Adipocyte (in vitro differentiated cells): ENCODE measurements at regions not wholly inside any gene's neighbourhood (a gene's known extent, or its start where the extent isn't known, plus 50 kb on each side); places are given as distances from the start of the nearest gene placed in this dataset.

Experiments used
- DNase-seq: peaks from one replicate; pipeline ENCODE4 v3.0.0-alpha.2; 2015; ENCODE audit warnings: low read depth
- H3K27me3 ChIP-seq: replicated peaks from 2 replicates; pipeline ENCODE4 v1.7.0; 2013; ENCODE audit warnings: mild to moderate bottlenecking, low read length, moderate library complexity; ENCODE audit not compliant: control insufficient read depth, insufficient read depth
- H3K36me3 ChIP-seq: 2 replicates; pipeline ENCODE4 v1.7.0; 2013; ENCODE audit warnings: low read length, mild to moderate bottlenecking, moderate library complexity; ENCODE audit not compliant: control insufficient read depth, insufficient read depth, severe bottlenecking
- H3K4me1 ChIP-seq: 2 replicates; pipeline ENCODE4 v1.7.0; 2013; ENCODE audit warnings: mild to moderate bottlenecking, low read length, moderate library complexity; ENCODE audit not compliant: control insufficient read depth, insufficient read depth
- H3K4me3 ChIP-seq: 2 replicates; pipeline ENCODE4 v1.7.0; 2013; ENCODE audit warnings: mild to moderate bottlenecking, low read length, moderate library complexity
- H3K9ac ChIP-seq: 2 replicates; pipeline ENCODE4 v1.7.0; 2013; ENCODE audit warnings: mild to moderate bottlenecking, low read length, moderate library complexity
- H3K9me3 ChIP-seq: 2 replicates; pipeline ENCODE4 v1.7.0; 2013; ENCODE audit warnings: mild to moderate bottlenecking, low read length, moderate library complexity; ENCODE audit not compliant: control insufficient read depth

DNA sequence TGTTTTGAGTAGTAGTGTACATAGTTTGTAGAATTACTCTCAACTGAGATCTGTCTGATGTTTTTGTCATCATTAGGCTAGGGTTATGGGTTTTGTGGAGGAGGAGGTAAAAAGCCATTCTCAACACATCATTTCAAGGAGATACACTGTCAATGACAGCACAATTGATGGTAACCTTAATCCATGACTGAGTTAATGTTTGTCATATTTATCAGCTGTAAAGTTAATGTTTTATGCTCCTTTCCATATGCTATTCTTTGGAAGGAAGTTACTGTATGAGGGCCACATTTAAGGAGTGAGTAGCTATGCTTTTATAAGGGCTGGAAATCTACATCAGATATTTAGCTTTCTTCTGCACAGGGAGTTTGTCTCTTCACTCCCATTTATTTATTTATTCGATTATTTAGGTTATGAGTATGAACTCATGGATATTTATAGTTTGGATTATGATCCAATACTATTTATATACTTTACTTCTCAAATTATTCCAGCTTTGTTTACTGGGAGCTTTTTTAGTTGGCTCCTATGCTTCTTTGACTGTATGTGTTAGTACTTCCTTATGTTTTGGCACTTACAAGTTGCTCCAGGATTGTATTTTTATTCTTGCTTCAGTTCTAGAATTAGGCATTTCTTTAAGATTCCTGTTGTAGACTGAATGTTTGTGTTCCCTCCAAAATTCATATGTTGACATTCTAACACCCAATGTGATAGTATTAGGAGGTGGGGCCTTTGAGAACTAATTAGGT, 156.6 kb upstream of the HCRTR2 start:
- no peaks in the 10 kb centered on the region for H3K9me3 ChIP-seq
- no peaks in the 10 kb centered on the region for H3K36me3 ChIP-seq
- no peak for DNase-seq
- no peaks in the 10 kb centered on the region for H3K27me3 ChIP-seq
- H3K9ac ChIP-seq = no peak overlapping the region
- no peaks in the 10 kb centered on the region for H3K4me1 ChIP-seq
- H3K4me3 ChIP-seq = no peak overlapping the region

DNA sequence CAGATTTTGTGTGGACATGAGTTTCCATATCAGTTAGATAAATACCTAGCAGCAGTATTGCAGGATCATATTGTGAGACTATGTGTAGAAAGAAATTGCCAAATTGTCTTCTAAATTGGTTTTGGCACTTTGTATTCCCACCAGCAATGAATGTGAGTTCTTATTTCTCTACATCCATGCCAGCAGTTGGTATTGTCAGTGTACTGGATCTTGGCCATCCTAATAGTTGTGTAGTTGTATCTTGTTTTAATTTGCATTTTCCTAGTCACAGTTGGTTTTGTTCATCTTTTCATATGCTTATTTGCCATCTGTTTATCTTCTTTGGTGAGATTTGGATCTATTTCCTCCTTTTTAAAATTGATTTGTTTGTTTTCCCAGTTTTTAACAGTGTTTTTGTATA, 154.7 kb upstream of the HCRTR2 start:
- Histone ChIP-seq H3K4me3 (no peak overlapping the region), H3K9ac (no peak overlapping the region), H3K27me3 (no peaks in the 10 kb centered on the region), H3K36me3 (no peaks in the 10 kb centered on the region), H3K4me1 (no peaks in the 10 kb centered on the region), H3K9me3 (no peaks in the 10 kb centered on the region)
- DNase-seq = no peak

DNA sequence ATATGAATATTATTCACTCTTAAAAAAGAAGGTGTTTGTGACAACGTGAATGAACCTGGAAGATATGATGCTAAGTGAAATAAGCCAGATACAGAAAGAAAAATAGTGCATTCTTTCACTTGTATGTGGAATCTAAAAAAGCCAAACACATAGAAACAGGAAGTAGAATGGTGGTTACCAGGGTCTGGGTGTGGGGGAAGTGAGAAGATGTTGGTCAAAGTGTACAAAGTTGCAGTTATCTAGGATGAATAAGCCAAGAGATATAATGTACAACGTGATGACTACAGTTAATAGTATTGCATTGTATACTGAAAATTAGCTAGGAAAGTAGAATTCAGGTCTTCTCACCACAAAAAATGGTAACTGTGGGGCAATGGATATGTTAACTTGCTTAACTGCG, 151.1 kb upstream of the HCRTR2 start:
- no peak for DNase-seq
- no peaks in the 10 kb centered on the region for H3K4me1 ChIP-seq

GRCh38 chr6:55033016-55033546, 141.2 kb upstream of the HCRTR2 start:
- H3K36me3 ChIP-seq = no peaks in the 10 kb centered on the region
- no peak overlapping the region for H3K4me3 ChIP-seq
- no peak overlapping the region for H3K9ac ChIP-seq
- H3K9me3 ChIP-seq = peaks cover 12% of the 10 kb centered on the region
- H3K4me1 ChIP-seq = no peaks in the 10 kb centered on the region
- no peak for DNase-seq
- H3K27me3 ChIP-seq = no peaks in the 10 kb centered on the region

More for the DNA sequence above, 151.1 kb upstream of the HCRTR2 start:
- H3K36me3 ChIP-seq = no peaks in the 10 kb centered on the region
- H3K9me3 ChIP-seq = no peaks in the 10 kb centered on the region
- H3K9ac ChIP-seq = no peak overlapping the region
- no peak overlapping the region for H3K4me3 ChIP-seq
- no peaks in the 10 kb centered on the region for H3K27me3 ChIP-seq

GRCh38 chr6:55034752-55035151, 139.6 kb upstream of the HCRTR2 start:
- H3K27me3 ChIP-seq = no peaks in the 10 kb centered on the region
- no peak overlapping the region for H3K9ac ChIP-seq
- no peak for DNase-seq
- no peaks in the 10 kb centered on the region for H3K36me3 ChIP-seq
- H3K9me3 ChIP-seq = peaks cover 12% of the 10 kb centered on the region
- H3K4me1 ChIP-seq = no peaks in the 10 kb centered on the region
- H3K4me3 ChIP-seq = no peak overlapping the region

DNA sequence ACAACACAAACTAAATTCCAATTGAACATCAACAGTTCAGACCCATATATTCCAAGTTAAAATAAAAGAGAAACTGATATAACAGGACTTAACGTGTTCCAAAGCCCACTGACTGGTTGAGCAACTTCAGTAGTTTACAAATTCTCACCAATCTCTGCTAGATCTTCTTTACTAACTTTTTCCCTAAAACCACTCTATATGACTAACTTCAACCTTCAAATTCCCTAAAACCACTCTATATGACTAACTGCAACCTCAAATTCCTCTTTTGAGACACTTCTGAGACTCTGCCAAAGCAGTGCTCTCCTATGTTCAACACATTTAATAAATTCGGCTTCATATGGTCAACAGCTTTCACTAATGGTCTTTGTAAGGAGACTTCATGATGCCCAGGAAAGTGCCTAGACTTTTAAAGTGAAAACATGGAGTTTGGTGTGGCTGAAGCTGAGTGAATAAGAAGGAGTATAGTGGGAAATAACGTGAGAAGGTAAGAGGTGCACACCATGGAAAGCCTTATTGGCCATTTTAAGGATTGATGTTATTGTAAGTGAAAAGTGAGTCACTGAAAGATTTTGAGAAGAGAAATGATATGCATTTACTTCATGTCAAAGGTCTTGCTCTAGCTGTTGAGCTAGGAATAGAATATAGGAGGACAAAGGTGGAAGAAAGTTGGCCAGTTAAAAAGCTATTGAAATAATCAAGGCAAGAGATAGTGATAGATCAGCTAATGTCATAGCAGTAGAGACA, 134.0 kb upstream of the HCRTR2 start:
- Histone ChIP-seq H3K9me3 (no peaks in the 10 kb centered on the region), H3K4me1 (no peaks in the 10 kb centered on the region)
- peak; percentile 75 for DNase-seq

GRCh38 chr6:55046869-55047422, 127.4 kb upstream of the HCRTR2 start:
- H3K9ac ChIP-seq = no peak overlapping the region
- DNase-seq = no peak
- no peaks in the 10 kb centered on the region for H3K36me3 ChIP-seq
- H3K9me3 ChIP-seq = no peaks in the 10 kb centered on the region
- H3K27me3 ChIP-seq = no peaks in the 10 kb centered on the region
- H3K4me1 ChIP-seq = no peaks in the 10 kb centered on the region
- no peak overlapping the region for H3K4me3 ChIP-seq

More for the DNA sequence above, 134.0 kb upstream of the HCRTR2 start:
- no peaks in the 10 kb centered on the region for H3K27me3 ChIP-seq
- no peak overlapping the region for H3K4me3 ChIP-seq
- no peaks in the 10 kb centered on the region for H3K36me3 ChIP-seq
- H3K9ac ChIP-seq = no peak overlapping the region

- Histone ChIP-seq H3K4me1 (no peaks in the 10 kb centered on the region), H3K27me3 (no peaks in the 10 kb centered on the region), H3K9me3 (no peaks in the 10 kb centered on the region), H3K36me3 (no peaks in the 10 kb centered on the region), H3K4me3 (no peak overlapping the region), H3K9ac (no peak overlapping the region)
- DNase-seq = no peak
These were observed 126.8 kb upstream of the HCRTR2 start for GRCh38 chr6:55047451-55048044.

DNA sequence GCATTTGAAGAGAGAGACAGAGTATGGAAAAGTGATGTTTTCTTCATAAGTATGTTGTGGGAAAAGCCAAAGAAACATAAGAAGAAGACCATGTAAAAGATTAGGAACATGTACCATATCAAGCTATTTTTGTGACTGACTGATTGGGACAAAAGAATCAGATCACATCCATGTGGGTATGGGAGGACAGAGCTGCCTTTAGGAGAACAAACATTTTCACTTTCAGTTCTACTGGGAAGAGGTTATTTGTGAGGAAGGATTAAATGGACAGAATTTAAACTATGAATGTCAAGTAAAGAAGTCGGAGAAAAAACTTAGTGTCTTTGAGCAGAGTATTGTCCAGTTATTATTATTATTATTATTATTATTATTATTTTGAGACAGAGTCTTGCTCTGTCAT, 124.4 kb upstream of the HCRTR2 start:
- Histone ChIP-seq H3K9ac (no peak overlapping the region), H3K36me3 (no peaks in the 10 kb centered on the region), H3K27me3 (no peaks in the 10 kb centered on the region), H3K4me1 (no peaks in the 10 kb centered on the region), H3K4me3 (no peak overlapping the region), H3K9me3 (no peaks in the 10 kb centered on the region)
- no peak for DNase-seq

GRCh38 chr6:55052846-55053245, 121.5 kb upstream of the HCRTR2 start:
- Histone ChIP-seq H3K4me3 (no peak overlapping the region), H3K36me3 (no peaks in the 10 kb centered on the region), H3K27me3 (no peaks in the 10 kb centered on the region), H3K9me3 (no peaks in the 10 kb centered on the region), H3K9ac (no peak overlapping the region), H3K4me1 (no peaks in the 10 kb centered on the region)
- peak; percentile 57 for DNase-seq

DNA sequence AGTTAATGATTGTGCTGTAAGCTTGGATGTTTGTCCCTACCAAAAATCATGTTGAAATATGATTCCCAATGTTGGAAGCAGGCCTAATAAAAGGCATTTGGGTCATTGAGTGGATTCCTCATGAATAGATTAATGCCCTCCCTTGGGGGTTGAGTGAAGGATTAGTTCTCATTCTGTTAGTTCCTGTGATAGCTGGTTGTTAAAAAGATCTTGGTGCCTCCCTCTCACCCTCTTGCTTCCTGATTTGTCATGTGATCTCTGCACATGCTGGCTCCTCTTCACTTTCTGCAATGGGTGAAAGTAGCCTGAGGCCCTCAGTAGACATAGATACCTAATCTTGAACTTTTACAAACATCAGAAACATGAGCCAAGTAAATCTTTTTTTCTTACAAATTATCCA, 115.6 kb upstream of the HCRTR2 start:
- no peaks in the 10 kb centered on the region for H3K4me1 ChIP-seq
- no peak for DNase-seq
- H3K9ac ChIP-seq = no peak overlapping the region
- no peak overlapping the region for H3K4me3 ChIP-seq
- no peaks in the 10 kb centered on the region for H3K36me3 ChIP-seq
- no peaks in the 10 kb centered on the region for H3K27me3 ChIP-seq
- peaks cover 8% of the 10 kb centered on the region for H3K9me3 ChIP-seq
